Mesodermal cell (in vitro differentiated cells): ENCODE measurements at regions not wholly inside any gene's neighbourhood (a gene's known extent, or its start where the extent isn't known, plus 50 kb on each side); places are given as distances from the start of the nearest gene placed in this dataset.

ENCODE experiments used
- H3K27ac ChIP-seq: 2 replicates; pipeline ENCODE4 v1.7.0; 2013; ENCODE audit warnings: mild to moderate bottlenecking, low read depth, low read length, moderate library complexity; ENCODE audit not compliant: severe bottlenecking
- H3K36me3 ChIP-seq: 2 replicates; pipeline ENCODE4 v1.7.1; 2013; ENCODE audit warnings: mild to moderate bottlenecking, low read length, moderate library complexity; ENCODE audit not compliant: control insufficient read depth, insufficient read depth
- H3K4me1 ChIP-seq: one replicate; pipeline ENCODE4 v1.7.1; 2013; ENCODE audit warnings: mild to moderate bottlenecking, low read length; ENCODE audit not compliant: insufficient read depth, control insufficient read depth, poor library complexity, severe bottlenecking
- H3K4me3 ChIP-seq: 2 replicates; pipeline ENCODE4 v1.7.0; 2013; ENCODE audit warnings: low read length, control low read depth, mild to moderate bottlenecking; ENCODE audit not compliant: insufficient read depth, poor library complexity, severe bottlenecking; ENCODE audit errors: extremely low read depth
- H3K9me3 ChIP-seq: 2 replicates; pipeline ENCODE4 v1.7.1; 2013; ENCODE audit warnings: mild to moderate bottlenecking, low read length, moderate library complexity; ENCODE audit not compliant: control insufficient read depth
- WGBS, 2 experiments: methylation state at CpG; one replicate each; pipeline ENCODE4 v1.1.5; 2013; ENCODE audit warnings: missing lambda C conversion rate in 2 of 2; ENCODE audit not compliant: insufficient coverage in 2 of 2; 5-methylcytosine and 5-hydroxymethylcytosine counted together

DNA sequence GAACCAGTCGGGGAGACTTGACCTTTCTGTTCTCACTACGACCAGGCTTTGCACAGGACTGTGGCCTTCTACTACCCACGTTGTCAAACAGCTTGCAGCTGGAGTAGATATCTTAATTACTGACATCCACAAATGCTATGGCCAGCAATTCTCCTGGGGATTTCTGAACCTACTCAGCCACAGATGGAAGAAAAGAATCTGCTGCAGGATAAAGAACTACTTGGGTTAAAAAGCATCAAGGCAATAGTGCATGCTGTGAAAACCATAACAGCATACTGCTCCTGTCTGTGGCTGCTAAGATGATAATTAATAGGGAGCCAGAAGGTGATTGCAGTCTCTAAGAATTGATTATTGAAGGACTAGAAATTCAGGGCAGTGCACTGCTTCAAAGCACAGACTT lies 859.2 kb upstream of the SEMA6D start:
- Histone ChIP-seq H3K4me1 (peaks cover 4% of the 10 kb centered on the region), H3K4me3 (no peak overlapping the region), H3K9me3 (no peaks in the 10 kb centered on the region), H3K36me3 (no peaks in the 10 kb centered on the region), H3K27ac (no peak overlapping the region)
- WGBS, 2 experiments = 63 to 83% methylated on average over 2 to 3 of the region's 3 CpGs

DNA sequence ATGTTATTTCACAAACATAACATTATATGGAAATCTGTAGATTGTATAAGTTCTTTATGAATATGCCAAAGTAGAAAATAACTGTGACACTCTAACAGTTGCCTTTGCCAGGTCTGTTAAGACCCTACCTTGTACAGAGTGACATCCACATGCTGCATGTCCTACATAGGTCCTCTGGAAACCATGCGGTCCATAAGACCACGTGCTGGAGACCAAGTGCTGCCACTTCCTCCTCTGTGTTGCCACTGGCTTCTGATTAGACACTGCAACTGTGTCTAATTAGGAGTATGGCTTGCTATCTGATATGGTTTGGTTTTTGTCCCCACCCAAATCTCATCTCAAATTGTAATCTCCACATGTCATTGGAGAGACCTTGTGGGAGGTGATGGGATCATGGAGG lies 855.5 kb upstream of the SEMA6D start:
- no peak overlapping the region for H3K27ac ChIP-seq
- no peaks in the 10 kb centered on the region for H3K36me3 ChIP-seq
- H3K9me3 ChIP-seq = no peaks in the 10 kb centered on the region
- H3K4me1 ChIP-seq = no peaks in the 10 kb centered on the region
- WGBS, 2 experiments = 85 to 100% methylated on average over 2 of the region's 2 CpGs
- H3K4me3 ChIP-seq = no peak overlapping the region

DNA sequence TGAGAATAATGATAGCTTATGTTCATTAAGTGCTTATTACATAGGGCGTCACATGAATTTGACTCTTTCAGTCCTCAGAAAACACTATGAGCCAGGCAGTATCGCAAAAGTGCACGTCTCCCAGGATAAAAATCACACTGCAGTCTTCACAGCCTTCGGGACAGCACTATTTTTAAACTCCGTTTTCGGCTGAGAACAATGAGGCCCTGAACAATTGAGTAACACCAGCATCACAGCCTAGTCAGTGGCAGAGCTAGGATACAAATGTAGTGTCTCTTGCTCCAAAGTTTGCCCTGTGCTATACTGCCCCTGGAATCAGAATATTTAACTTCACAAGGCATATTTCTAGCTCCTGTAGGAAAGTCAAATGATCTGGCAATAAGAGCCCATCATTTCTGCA lies 852.1 kb upstream of the SEMA6D start:
- Histone ChIP-seq H3K4me1 (no peaks in the 10 kb centered on the region), H3K36me3 (no peaks in the 10 kb centered on the region), H3K9me3 (no peaks in the 10 kb centered on the region), H3K4me3 (no peak overlapping the region), H3K27ac (no peak overlapping the region)
- WGBS, 2 experiments = 89 to 94% methylated on average over 3 to 5 of the region's 6 CpGs

DNA sequence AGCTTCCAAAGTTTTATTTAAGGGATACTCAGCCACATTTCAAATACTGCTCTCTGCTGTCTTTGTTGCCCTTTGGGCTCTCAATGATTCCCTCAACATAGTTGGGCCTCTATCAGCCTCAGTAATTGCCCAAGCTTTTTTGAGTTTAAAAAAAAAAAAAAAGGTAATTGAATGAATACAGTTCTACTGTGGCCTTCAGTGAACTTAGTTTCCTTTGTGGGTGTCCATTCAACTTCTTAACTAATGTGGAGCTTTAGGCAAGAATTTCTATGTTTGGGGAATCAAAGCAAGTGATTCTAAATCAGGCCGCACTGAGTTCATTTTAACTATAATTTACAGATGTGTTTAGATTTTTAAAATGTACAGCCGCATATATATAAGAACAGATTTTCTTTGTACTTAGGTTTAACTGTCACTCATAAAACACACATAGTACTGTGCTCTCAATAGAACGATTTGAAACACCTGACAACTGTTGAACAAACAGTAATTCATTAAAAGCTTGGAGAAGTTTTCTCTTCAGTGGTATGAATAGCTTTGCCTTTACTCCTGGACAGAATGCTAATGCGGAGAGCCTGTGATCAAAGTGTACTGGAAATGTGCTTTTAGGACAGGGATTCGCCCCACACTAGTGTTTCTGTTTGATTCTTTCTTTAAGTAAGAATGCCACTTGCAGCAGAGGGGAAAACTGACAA lies 844.9 kb upstream of the SEMA6D start:
- no peak overlapping the region for H3K4me3 ChIP-seq
- no peaks in the 10 kb centered on the region for H3K4me1 ChIP-seq
- H3K9me3 ChIP-seq = no peaks in the 10 kb centered on the region
- no peaks in the 10 kb centered on the region for H3K36me3 ChIP-seq
- 13 to 68% methylated on average over 1 to 2 of the region's 5 CpGs for WGBS, 2 experiments
- no peak overlapping the region for H3K27ac ChIP-seq

DNA sequence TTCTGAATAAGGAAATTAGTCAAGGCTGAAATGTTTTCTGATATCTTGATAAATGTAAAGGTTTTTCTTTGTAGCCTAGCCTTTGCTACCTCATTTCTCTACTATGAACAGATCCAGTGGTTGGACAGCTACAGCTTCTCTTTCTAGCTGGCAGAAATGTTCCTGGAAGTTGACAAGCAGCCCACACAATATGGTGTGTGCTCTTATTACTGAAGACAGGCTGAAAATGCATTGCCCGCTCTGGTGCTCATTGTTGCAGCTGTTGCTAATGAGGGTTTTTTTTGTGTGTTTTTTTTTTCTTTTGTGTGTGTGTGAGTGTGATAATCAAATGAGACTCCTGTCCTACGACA lies 844.3 kb upstream of the SEMA6D start:
- no peak overlapping the region for H3K4me3 ChIP-seq
- no peaks in the 10 kb centered on the region for H3K4me1 ChIP-seq
- H3K36me3 ChIP-seq = no peaks in the 10 kb centered on the region
- H3K27ac ChIP-seq = no peak overlapping the region
- 100% methylated on average over 1 of the region's 2 CpGs; no CpG with 5 or more reads in 1 of the 2 experiments for WGBS, 2 experiments
- no peaks in the 10 kb centered on the region for H3K9me3 ChIP-seq

DNA sequence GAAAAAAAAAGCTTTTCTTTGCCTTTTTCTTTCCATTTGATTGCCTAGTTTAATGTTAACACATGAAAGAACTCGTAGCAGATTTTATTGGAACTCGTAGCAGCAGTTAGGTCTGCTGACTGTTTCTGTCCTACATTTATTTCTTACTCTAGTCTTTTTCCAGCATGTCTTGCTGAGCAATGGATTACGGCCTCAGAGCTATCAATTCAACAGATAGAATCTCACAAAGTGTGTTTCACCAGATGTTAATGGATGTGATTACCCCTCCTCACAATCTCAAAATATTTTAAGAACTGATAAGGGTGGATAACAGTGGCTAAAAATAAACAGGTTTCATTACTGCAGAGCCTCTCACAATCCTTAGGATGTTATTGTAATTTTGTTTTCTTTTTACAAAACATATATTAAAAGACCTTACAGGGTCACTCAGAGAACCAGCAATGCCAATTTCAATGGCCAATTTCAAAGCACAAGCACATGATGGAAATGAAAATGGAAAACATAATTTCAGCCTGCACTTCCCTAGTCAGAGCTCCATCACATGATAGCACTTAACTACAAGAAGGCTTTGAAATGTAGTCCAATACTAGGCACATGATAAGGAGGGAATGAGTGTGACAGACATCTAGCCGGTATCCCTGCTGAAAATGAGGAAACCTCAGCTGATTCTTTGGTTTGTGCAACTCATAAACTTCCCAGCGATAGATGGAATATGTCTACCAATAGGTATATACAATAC lies 838.1 kb upstream of the SEMA6D start:
- Histone ChIP-seq H3K36me3 (no peaks in the 10 kb centered on the region), H3K27ac (no peak overlapping the region), H3K4me3 (no peak overlapping the region), H3K4me1 (no peaks in the 10 kb centered on the region), H3K9me3 (no peaks in the 10 kb centered on the region)
- 65 to 83% methylated on average over 2 to 3 of the region's 5 CpGs for WGBS, 2 experiments

DNA sequence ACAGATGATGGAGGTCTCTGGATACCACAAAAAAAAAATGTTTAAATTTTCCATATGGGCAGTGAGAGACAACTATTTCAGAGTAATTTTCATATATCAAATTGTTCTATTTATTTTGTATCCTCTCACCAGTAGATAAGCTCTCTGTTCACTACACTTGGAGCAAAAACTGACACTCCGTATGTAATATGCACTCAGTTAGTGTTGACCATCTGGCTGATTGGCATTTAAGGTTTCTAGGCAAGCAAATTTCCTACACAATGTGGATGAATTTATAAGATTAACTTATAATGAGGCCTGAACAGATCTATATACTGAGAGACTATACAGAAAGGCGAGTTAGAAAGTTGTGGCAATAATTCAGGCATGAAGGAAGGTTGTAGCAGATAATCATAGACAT lies 836.5 kb upstream of the SEMA6D start:
- WGBS, 2 experiments = no CpG with 5 or more reads among the region's 2 CpGs
- H3K4me1 ChIP-seq = no peaks in the 10 kb centered on the region
- H3K27ac ChIP-seq = no peak overlapping the region
- no peak overlapping the region for H3K4me3 ChIP-seq
- no peaks in the 10 kb centered on the region for H3K36me3 ChIP-seq
- H3K9me3 ChIP-seq = no peaks in the 10 kb centered on the region

DNA sequence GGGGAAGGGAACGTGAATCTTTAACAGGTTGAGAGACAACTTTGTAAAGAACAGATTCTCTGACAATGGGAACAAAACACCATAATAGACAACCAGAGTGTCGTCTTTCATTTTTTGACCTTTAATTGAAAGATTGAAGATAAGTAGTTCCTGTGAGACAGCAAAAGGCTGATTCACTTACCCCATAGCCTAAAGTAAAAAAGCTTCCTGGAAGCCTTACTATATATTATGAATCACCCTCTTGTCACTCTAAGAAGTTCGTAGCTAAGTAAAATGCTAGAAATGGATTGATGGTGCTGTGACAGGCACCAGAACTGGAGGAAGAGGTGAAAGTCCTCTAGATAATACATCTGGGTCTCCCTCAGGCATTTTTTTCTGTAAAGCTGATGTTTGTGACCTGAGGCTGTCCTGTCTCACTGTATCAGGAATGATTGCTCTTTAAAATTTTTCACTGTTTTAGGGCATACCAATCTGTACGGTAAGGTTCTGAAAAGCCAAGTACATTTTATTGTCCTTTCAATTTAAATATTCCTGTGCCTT lies 824.6 kb upstream of the SEMA6D start:
- H3K36me3 ChIP-seq = no peaks in the 10 kb centered on the region
- no peak overlapping the region for H3K4me3 ChIP-seq
- WGBS, 2 experiments = 60 to 80% methylated on average over 1 of the region's 4 CpGs
- peak overlapping the region; percentile 36 for H3K27ac ChIP-seq
- H3K4me1 ChIP-seq = peaks cover 17% of the 10 kb centered on the region
- H3K9me3 ChIP-seq = no peaks in the 10 kb centered on the region

DNA sequence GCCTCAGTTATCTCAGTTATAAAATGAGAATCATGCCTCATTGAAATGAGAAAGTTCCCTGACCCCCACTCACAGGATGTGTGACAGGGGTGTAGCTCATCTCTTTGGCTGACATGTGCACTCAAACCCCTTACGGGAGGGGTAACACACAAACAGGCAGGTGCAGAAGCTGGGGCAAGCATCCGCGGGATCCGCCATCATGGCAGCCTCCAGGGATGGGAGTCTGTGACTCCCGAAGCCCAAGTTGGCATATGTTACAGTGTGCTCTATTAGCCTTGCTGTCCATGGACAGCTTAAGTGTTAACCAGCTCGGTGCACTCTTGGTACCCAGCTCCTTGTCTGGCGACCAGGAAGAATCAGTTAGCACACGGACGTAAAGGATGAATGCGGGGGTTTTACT lies 822.7 kb upstream of the SEMA6D start:
- Histone ChIP-seq H3K9me3 (no peaks in the 10 kb centered on the region), H3K4me1 (peaks cover 17% of the 10 kb centered on the region), H3K27ac (no peak overlapping the region), H3K36me3 (no peaks in the 10 kb centered on the region), H3K4me3 (no peak overlapping the region)
- WGBS, 2 experiments = 96 to 97% methylated on average over 9 to 10 of the region's 10 CpGs

DNA sequence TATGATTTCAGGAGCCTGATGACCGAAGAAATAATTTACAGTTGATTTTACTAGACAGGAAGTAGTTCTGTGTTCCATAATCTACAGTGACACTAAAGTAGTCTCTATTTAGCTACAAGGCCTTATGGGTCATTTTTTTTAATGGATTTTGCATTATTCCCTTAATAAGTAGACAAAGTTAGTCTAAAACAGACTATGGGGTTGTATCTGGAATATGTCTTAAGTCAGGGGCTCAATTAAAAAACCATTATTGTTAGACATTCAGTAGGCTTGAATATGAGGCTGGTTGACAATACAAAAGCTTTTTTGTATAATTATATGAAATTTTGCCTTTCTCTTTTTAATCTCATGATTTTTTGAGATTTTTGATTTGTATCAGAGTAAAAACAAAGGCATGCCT lies 820.0 kb upstream of the SEMA6D start:
- Histone ChIP-seq H3K27ac (no peak overlapping the region), H3K4me3 (no peak overlapping the region), H3K9me3 (no peaks in the 10 kb centered on the region), H3K36me3 (no peaks in the 10 kb centered on the region), H3K4me1 (peaks cover 14% of the 10 kb centered on the region)
- 80% methylated on average over 1 of the region's 1 CpG; no CpG with 5 or more reads in 1 of the 2 experiments for WGBS, 2 experiments

DNA sequence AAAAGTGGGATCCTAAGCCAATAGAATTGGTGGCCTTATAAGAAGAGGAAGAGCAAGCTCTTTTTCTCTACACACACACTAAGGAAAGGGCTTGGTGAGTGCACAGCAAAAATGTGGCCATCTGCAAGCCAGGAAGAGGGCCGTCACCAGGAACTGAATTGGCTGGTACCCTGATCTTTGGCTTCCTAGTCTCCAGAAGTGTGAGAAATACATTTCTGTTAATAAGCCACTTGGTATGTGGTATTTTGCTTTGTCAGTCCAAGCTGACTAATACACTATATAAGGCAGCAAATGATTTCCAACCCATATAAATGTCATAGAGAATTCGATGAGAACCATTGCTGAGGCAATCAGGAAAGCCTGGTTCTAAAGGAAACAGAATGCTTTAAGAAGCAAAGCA lies 816.3 kb upstream of the SEMA6D start:
- WGBS, 2 experiments = 92% methylated on average over 2 of the region's 2 CpGs; no CpG with 5 or more reads in 1 of the 2 experiments
- no peaks in the 10 kb centered on the region for H3K36me3 ChIP-seq
- no peaks in the 10 kb centered on the region for H3K9me3 ChIP-seq
- H3K4me1 ChIP-seq = no peaks in the 10 kb centered on the region
- no peak overlapping the region for H3K27ac ChIP-seq
- H3K4me3 ChIP-seq = no peak overlapping the region
